HepG2 (cell line): ENCODE measurements at regions not wholly inside any gene's neighbourhood (a gene's known extent, or its start where the extent isn't known, plus 50 kb on each side); places are given as distances from the start of the nearest gene placed in this dataset.

ENCODE experiments used
- ATAC-seq: fragments of 200-7000 bp; cut with Tn5 transposase; 3 replicates; pipeline ENCODE4 v1.9.1; 2020; ENCODE audit warnings: mild to moderate bottlenecking, moderate library complexity
- BruUV-seq: library from RNA; stranded (reverse); fragments of 400-500 nt; replicated peaks from 2 replicates; lab custom pipeline; 2021; lab: Mats Ljungman, UMichigan
- CTCF ChIA-PET: fragments of 300-600 bp; formaldehyde crosslinking; extraction: SDS; loops from one replicate; lab custom pipeline; 2021; ENCODE audit warnings: low total read pairs, inconsistent platforms, low intra/inter-chr PET ratio; lab: Yijun Ruan, JAX
- POLR2A ChIA-PET: fragments of 350-600 bp; sonication (Branson Sonifier 250); formaldehyde crosslinking; loops from one replicate; lab custom pipeline; 2020; ENCODE audit warnings: antibody characterized with exemption, inconsistent platforms; lab: Yijun Ruan, JAX
- DNase-seq: peaks from one replicate; pipeline ENCODE4 v3.0.0-alpha.2; 2015; ENCODE audit warnings: low spot score
- FAIRE-seq: peaks from 3 replicates; lab custom pipeline; 2011; peaks lifted over from hg19 to GRCh38; lab: Jason Lieb, UNC
- H2AFZ ChIP-seq: one replicate; pipeline ENCODE4 v1.6.1; 2011; ENCODE audit warnings: low read length, inconsistent platforms
- H3K27ac ChIP-seq: fragments of 300-600 bp; 3 replicates; pipeline ENCODE4 v1.8.0; 2011; ENCODE audit warnings: mixed run types, mild to moderate bottlenecking, mixed read lengths, low read length, inconsistent platforms; ENCODE audit not compliant: insufficient read depth; ENCODE audit errors: extremely low read length
- H3K27me3 ChIP-seq, 2 experiments: fragments of 200-600 bp in 1 of 2; 2 replicates in 1 of 2; 3 replicates in 1 of 2; pipeline versions ENCODE4 v1.6.0 to v1.8.0; 2011; ENCODE audit warnings: low read length in 2 of 2, mild to moderate bottlenecking in 2 of 2, moderate library complexity in 2 of 2, inconsistent platforms in 1 of 2; ENCODE audit not compliant: insufficient read depth in 2 of 2, control insufficient read depth in 1 of 2
- H3K36me3 ChIP-seq, 2 experiments: fragments of 200-600 bp in 1 of 2; replicated peaks in 1 of 2; 2 replicates in 1 of 2; 3 replicates in 1 of 2; pipeline versions ENCODE4 v1.5.1 to v1.8.0; 2011; ENCODE audit warnings: low read length in 2 of 2, inconsistent platforms in 1 of 2; ENCODE audit not compliant: insufficient read depth in 2 of 2, control insufficient read depth in 1 of 2
- H3K4me1 ChIP-seq: 2 replicates; pipeline ENCODE4 v1.5.1; 2012; ENCODE audit warnings: low read length, inconsistent platforms; ENCODE audit not compliant: insufficient read depth
- H3K4me2 ChIP-seq: 2 replicates; pipeline ENCODE4 v1.6.0; 2011; ENCODE audit warnings: low read depth, low read length, inconsistent platforms
- H3K4me3 ChIP-seq, 3 experiments: fragments of 200-600 bp in 1 of 3; sonication (generic), shearing (Covaris generic) in 1 of 3; replicated peaks in 1 of 3; 2 replicates each; pipeline ENCODE4 v1.5.1; 2011 to 2016; ENCODE audit warnings: low read length in 3 of 3, inconsistent platforms in 2 of 3, low read depth in 2 of 3, mild to moderate bottlenecking in 2 of 3, control low read depth in 1 of 3, mixed read lengths in 1 of 3; ENCODE audit not compliant: insufficient read depth in 1 of 3
- H3K79me2 ChIP-seq: one replicate; pipeline ENCODE4 v1.6.1; 2011; ENCODE audit warnings: low read length, inconsistent platforms; ENCODE audit not compliant: insufficient read depth
- H3K9ac ChIP-seq: 2 replicates; pipeline ENCODE4 v1.6.0; 2011; ENCODE audit warnings: mild to moderate bottlenecking, low read depth, low read length, inconsistent platforms; ENCODE audit not compliant: insufficient read depth
- H3K9me3 ChIP-seq: 2 replicates; pipeline ENCODE4 v1.5.1; 2012; ENCODE audit warnings: mild to moderate bottlenecking, low read length
- H4K20me1 ChIP-seq: 2 replicates; pipeline ENCODE4 v1.6.0; 2011; ENCODE audit warnings: inconsistent platforms, mild to moderate bottlenecking, low read length, moderate library complexity; ENCODE audit not compliant: insufficient read depth
- ATF7-NPFF ChIP-seq: sonication (generic); formaldehyde crosslinking; IDR thresholded peaks from 2 replicates; pipeline ENCODE4 v1.8.1; 2023; ENCODE audit warnings: mild to moderate bottlenecking, low read depth, missing genetic modification reagents, moderate library complexity
- CBX1 ChIP-seq: IDR thresholded peaks from one replicate; pipeline ENCODE4 v1.6.1; 2016; ENCODE audit warnings: antibody characterized with exemption, low read depth
- FLYWCH1 ChIP-seq: sonication (generic); formaldehyde crosslinking; IDR thresholded peaks from 2 replicates; pipeline ENCODE4 v1.8.1; 2023; ENCODE audit warnings: mild to moderate bottlenecking, missing genetic modification reagents
- KAT2B ChIP-seq: fragments of 150-350 bp; IDR thresholded peaks from 2 replicates; pipeline ENCODE4 v1.6.1; 2014; ENCODE audit warnings: low read depth, low read length, borderline replicate concordance
- KDM1A ChIP-seq: IDR thresholded peaks from 2 replicates; pipeline ENCODE4 v1.6.1; 2016; ENCODE audit warnings: missing compliant biosample characterization
- PITX1 ChIP-seq: sonication (generic); formaldehyde crosslinking; IDR thresholded peaks from 2 replicates; pipeline ENCODE4 v1.5.1; 2020; ENCODE audit warnings: mild to moderate bottlenecking, missing genetic modification reagents
- TEAD3 ChIP-seq: optimal IDR thresholded peaks from 2 replicates; pipeline ENCODE3; 2016; ENCODE audit warnings: borderline replicate concordance
- ZC3H4 ChIP-seq: sonication (generic); formaldehyde crosslinking; IDR thresholded peaks from 2 replicates; pipeline ENCODE4 v1.4.0; 2020; ENCODE audit warnings: missing genetic modification reagents, borderline replicate concordance
- ZFAT ChIP-seq: sonication (generic); formaldehyde crosslinking; conservative IDR thresholded peaks from 2 replicates; pipeline ENCODE4 v1.8.1; 2023; ENCODE audit warnings: missing genetic modification reagents, inconsistent platforms
- ZFP90 ChIP-seq: sonication (generic); formaldehyde crosslinking; IDR thresholded peaks from 2 replicates; pipeline ENCODE4 v1.8.0; 2022; ENCODE audit warnings: missing genetic modification reagents, mild to moderate bottlenecking, inconsistent platforms, borderline replicate concordance
- ZIK1 ChIP-seq: sonication (generic); formaldehyde crosslinking; IDR thresholded peaks from 2 replicates; pipeline ENCODE4 v1.5.0; 2020; ENCODE audit warnings: mild to moderate bottlenecking, low read depth, missing genetic modification reagents, borderline replicate concordance
- ZMYM4 ChIP-seq: sonication (generic); formaldehyde crosslinking; IDR thresholded peaks from 2 replicates; pipeline ENCODE4 v1.8.1; 2023; ENCODE audit warnings: mild to moderate bottlenecking, missing genetic modification reagents
- ZNF160 ChIP-seq: sonication (generic); formaldehyde crosslinking; IDR thresholded peaks from 2 replicates; pipeline ENCODE4 v1.8.0; 2022; ENCODE audit warnings: mild to moderate bottlenecking, inconsistent platforms, missing genetic modification reagents
- ZNF563 ChIP-seq: sonication (generic); formaldehyde crosslinking; IDR thresholded peaks from 2 replicates; pipeline ENCODE4 v1.8.0; 2022; ENCODE audit warnings: mild to moderate bottlenecking, moderate library complexity, missing genetic modification reagents
- ZNF713 ChIP-seq: sonication (generic); formaldehyde crosslinking; IDR thresholded peaks from 2 replicates; pipeline ENCODE4 v1.4.0; 2020; ENCODE audit warnings: mild to moderate bottlenecking, missing genetic modification reagents
- WGBS: methylation state at CpG from one replicate; pipeline ENCODE4 v1.1.6; 2017; ENCODE audit warnings: low lambda C conversion rate; 5-methylcytosine and 5-hydroxymethylcytosine counted together
- in situ Hi-C: cut with HindIII; loops from 2 replicates; pipeline ENCODE4 v1.10.0; 2017; ENCODE audit warnings: low pct_unique_long_range_greater_than_20kb; ENCODE audit not compliant: extremely low pct_ligation_motif_present
- intact Hi-C: fragments of 100-400 bp; cut with micrococcal nuclease; formaldehyde crosslinking; loops from one replicate; pipeline ENCODE4 v1.10.0; 2022; ENCODE audit not compliant: unreplicated experiment
- TF ChIP-seq, protein P1 (sequence below): sonication (generic); formaldehyde crosslinking; IDR thresholded peaks from 2 replicates; pipeline ENCODE4 v1.4.0; 2020; ENCODE audit warnings: missing genetic modification reagents
- TF ChIP-seq, protein P2 (sequence below): sonication (generic); formaldehyde crosslinking; conservative IDR thresholded peaks from 2 replicates; pipeline ENCODE4 v1.8.0; 2022; ENCODE audit warnings: missing genetic modification reagents

DNA sequence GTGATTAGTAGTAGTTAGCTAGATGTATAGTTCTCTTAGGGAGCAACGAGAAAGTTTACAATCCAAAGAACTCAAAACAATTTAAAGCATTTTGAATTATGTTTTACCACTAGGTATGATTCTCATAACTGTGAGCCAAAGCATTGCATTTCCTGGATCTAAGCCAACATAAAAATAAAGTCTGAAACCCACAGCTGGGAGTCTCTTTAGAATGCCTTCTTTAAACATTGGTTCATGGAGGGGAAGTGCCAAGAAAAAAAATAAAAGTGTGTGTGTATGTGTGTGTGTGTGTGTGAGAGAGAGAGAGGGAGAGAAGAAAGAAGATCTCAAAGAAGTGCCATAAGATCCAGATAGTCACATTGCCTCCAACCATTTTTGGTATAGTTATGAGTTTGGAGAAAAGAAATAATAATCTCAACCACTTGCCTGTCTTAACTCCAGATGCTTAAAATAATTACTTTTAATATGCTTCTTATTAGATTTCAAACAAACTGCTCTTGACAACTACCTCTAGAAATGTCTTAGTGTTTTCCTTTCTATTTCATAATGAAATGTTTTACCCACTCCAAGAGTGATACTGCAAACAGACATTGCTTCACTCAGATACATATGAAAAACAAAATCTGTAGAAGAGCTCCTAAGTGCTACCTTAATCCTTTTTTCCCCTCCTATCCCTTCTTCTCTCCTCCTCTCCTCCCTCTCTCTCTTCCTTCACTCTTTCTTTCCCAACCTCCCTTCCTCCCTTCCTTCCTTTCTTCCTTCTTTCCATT, 554.1 kb downstream of the KCTD12 start:
- Histone ChIP-seq H3K27me3 (no peaks in the 10 kb centered on the region), H3K36me3 (no peaks in the 10 kb centered on the region), H2AFZ (no peak overlapping the region), H3K27ac (no peak overlapping the region), H3K4me2 (no peak overlapping the region), H3K79me2 (no peaks in the 10 kb centered on the region), H3K4me3 (no peak overlapping the region), H3K9ac (no peak overlapping the region), H3K4me1 (no peaks in the 10 kb centered on the region), H4K20me1 (no peaks in the 10 kb centered on the region), H3K9me3 (no peaks in the 10 kb centered on the region)
- ChIA-PET CTCF (no interaction called here), POLR2A (no interaction called here)
- WGBS: 0% methylated on average over 1 of the region's 1 CpG
- BruUV-seq: no TSS peak
- no peak for DNase-seq
- in situ Hi-C loops: no loop called here
- FAIRE-seq: no peak
- no peak for ATAC-seq
- TF ChIP-seq ZMYM4 (CRISPR knock-in tag) (no peak), ZNF563 (CRISPR knock-in tag) (no peak), FLYWCH1 (CRISPR knock-in tag) (no peak), ZFAT (CRISPR knock-in tag) (no peak), ZNF160 (CRISPR knock-in tag) (no peak), ZNF713 (CRISPR knock-in tag) (no peak), KAT2B (no peak), TEAD3 (CRISPR knock-in tag) (no peak), KDM1A (CRISPR knock-in tag) (no peak), PITX1 (CRISPR knock-in tag) (no peak), ZFP90 (CRISPR knock-in tag) (no peak), ZIK1 (CRISPR knock-in tag) (no peak), ATF7-NPFF (CRISPR knock-in tag) (no peak), CBX1 (no peak), ZC3H4 (CRISPR knock-in tag) (no peak)
- TF ChIP-seq, protein P1, sequence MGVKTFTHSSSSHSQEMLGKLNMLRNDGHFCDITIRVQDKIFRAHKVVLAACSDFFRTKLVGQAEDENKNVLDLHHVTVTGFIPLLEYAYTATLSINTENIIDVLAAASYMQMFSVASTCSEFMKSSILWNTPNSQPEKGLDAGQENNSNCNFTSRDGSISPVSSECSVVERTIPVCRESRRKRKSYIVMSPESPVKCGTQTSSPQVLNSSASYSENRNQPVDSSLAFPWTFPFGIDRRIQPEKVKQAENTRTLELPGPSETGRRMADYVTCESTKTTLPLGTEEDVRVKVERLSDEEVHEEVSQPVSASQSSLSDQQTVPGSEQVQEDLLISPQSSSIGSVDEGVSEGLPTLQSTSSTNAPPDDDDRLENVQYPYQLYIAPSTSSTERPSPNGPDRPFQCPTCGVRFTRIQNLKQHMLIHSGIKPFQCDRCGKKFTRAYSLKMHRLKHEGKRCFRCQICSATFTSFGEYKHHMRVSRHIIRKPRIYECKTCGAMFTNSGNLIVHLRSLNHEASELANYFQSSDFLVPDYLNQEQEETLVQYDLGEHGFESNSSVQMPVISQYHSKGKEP: no peak
- TF ChIP-seq, protein P2, sequence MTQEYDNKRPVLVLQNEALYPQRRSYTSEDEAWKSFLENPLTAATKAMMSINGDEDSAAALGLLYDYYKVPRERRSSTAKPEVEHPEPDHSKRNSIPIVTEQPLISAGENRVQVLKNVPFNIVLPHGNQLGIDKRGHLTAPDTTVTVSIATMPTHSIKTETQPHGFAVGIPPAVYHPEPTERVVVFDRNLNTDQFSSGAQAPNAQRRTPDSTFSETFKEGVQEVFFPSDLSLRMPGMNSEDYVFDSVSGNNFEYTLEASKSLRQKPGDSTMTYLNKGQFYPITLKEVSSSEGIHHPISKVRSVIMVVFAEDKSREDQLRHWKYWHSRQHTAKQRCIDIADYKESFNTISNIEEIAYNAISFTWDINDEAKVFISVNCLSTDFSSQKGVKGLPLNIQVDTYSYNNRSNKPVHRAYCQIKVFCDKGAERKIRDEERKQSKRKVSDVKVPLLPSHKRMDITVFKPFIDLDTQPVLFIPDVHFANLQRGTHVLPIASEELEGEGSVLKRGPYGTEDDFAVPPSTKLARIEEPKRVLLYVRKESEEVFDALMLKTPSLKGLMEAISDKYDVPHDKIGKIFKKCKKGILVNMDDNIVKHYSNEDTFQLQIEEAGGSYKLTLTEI (CRISPR knock-in tag): no peak
- TF ChIP-seq, all 625 proteins: peak for 0
- intact Hi-C loops: no loop called here
